K562 (cell line): ENCODE measurements at regions not wholly inside any gene's neighbourhood (a gene's known extent, or its start where the extent isn't known, plus 50 kb on each side); places are given as distances from the start of the nearest gene placed in this dataset.

Experiments used
- ETS1 ChIP-seq: conservative IDR thresholded peaks from 2 replicates; pipeline ENCODE4 v1.6.1; 2011; ENCODE audit warnings: low read depth, mild to moderate bottlenecking, low read length; ENCODE audit not compliant: control insufficient read depth
- FOXK2 ChIP-seq, 2 experiments: fragments of 450-650 bp; IDR thresholded peaks in 1 of 2; conservative IDR thresholded peaks in 1 of 2; 2 replicates each; pipeline ENCODE4 v1.6.1; 2016; ENCODE audit warnings: low read depth in 2 of 2, mild to moderate bottlenecking in 1 of 2
- HDGF ChIP-seq: fragments of 450-650 bp; IDR thresholded peaks from 2 replicates; pipeline ENCODE4 v1.6.1; 2016
- ILK ChIP-seq: fragments of 450-650 bp; IDR thresholded peaks from 2 replicates; pipeline ENCODE4 v1.6.1; 2016; ENCODE audit warnings: missing genetic modification characterization, low read depth, mild to moderate bottlenecking, missing compliant biosample characterization, moderate library complexity, borderline replicate concordance
- KDM2B ChIP-seq: fragments of 250-450 bp; sonication (Bioruptor Pico); IDR thresholded peaks from 2 replicates; pipeline ENCODE4 v1.8.0; 2021; ENCODE audit warnings: mild to moderate bottlenecking, moderate library complexity
- PRDM10 ChIP-seq: fragments of 450-650 bp; IDR thresholded peaks from 2 replicates; pipeline ENCODE4 v1.6.1; 2018; ENCODE audit not compliant: partially characterized antibody
- RBM34 ChIP-seq: fragments of 200-400 bp; formaldehyde crosslinking; IDR thresholded peaks from 2 replicates; pipeline ENCODE4 v1.6.1; 2018; ENCODE audit warnings: low read length, borderline replicate concordance; ENCODE audit not compliant: insufficient read depth
- ZNF407 ChIP-seq: fragments of 450-650 bp; IDR thresholded peaks from 2 replicates; pipeline ENCODE4 v1.6.1; 2016; ENCODE audit warnings: low read depth

GRCh38 chr17:72346306-72346705, 225.5 kb downstream of the SOX9 start (continued):
- TF ChIP-seq ZNF407: no peak
- no peak for TF ChIP-seq ETS1
- no peak for TF ChIP-seq FOXK2 (conservative IDR thresholded peaks at IDR 0.05 in 1 of 2, IDR thresholded peaks at IDR 0.05 in 1 of 2; ENCODE audit: low read depth in 2 of 2)
- TF ChIP-seq PRDM10: no peak
- TF ChIP-seq HDGF: no peak
- no peak for TF ChIP-seq KDM2B (CRISPR knock-in tag)
- TF ChIP-seq ILK: no peak
- no peak for TF ChIP-seq RBM34
